IPS-18a (cell line): ENCODE measurements at regions not wholly inside any gene's neighbourhood (a gene's known extent, or its start where the extent isn't known, plus 50 kb on each side); places are given as distances from the start of the nearest gene placed in this dataset.

Source experiments
- H3K27ac ChIP-seq: one replicate; pipeline ENCODE4 v1.5.1; 2013; ENCODE audit warnings: low read length
- H3K27me3 ChIP-seq: one replicate; pipeline ENCODE4 v1.6.1; 2013; ENCODE audit warnings: mild to moderate bottlenecking, low read length; ENCODE audit not compliant: control insufficient read depth, insufficient read depth
- H3K36me3 ChIP-seq: one replicate; pipeline ENCODE4 v1.6.1; 2013; ENCODE audit warnings: low read depth, low read length; ENCODE audit not compliant: control insufficient read depth
- H3K4me1 ChIP-seq: one replicate; pipeline ENCODE4 v1.6.1; 2013; ENCODE audit warnings: low read depth, low read length; ENCODE audit not compliant: control insufficient read depth
- H3K4me3 ChIP-seq: one replicate; pipeline ENCODE4 v1.5.1; 2013; ENCODE audit warnings: low read length
- H3K9ac ChIP-seq: one replicate; pipeline ENCODE4 v1.6.1; 2013; ENCODE audit warnings: mild to moderate bottlenecking, low read length, moderate library complexity
- H3K9me3 ChIP-seq: one replicate; pipeline ENCODE4 v1.6.1; 2013; ENCODE audit warnings: low read depth, low read length; ENCODE audit not compliant: control insufficient read depth

- H3K27me3 ChIP-seq, result no peaks in the 10 kb centered on the region
- H3K27ac ChIP-seq, result peak overlapping the region; percentile 19
Observed at GRCh38 chr5:173746047-173746646, 129.7 kb upstream of the BOD1 start.

GRCh38 chr5:173747876-173748275 is 131.4 kb upstream of the BOD1 start:
- Histone ChIP-seq H3K27ac (no peak overlapping the region), H3K4me3 (no peak overlapping the region), H3K4me1 (peaks cover 34% of the 10 kb centered on the region), H3K9me3 (no peaks in the 10 kb centered on the region), H3K36me3 (no peaks in the 10 kb centered on the region), H3K27me3 (no peaks in the 10 kb centered on the region), H3K9ac (no peak overlapping the region)

More at GRCh38 chr5:173746047-173746646, 129.7 kb upstream of the BOD1 start:
- H3K4me3 ChIP-seq, result peak overlapping the region; percentile 27
- peaks cover 34% of the 10 kb centered on the region for H3K4me1 ChIP-seq
- H3K36me3 ChIP-seq, result no peaks in the 10 kb centered on the region
- H3K9me3 ChIP-seq, result no peaks in the 10 kb centered on the region
- H3K9ac ChIP-seq, result peak overlapping the region; percentile 3

- Histone ChIP-seq H3K36me3 (no peaks in the 10 kb centered on the region), H3K27me3 (no peaks in the 10 kb centered on the region), H3K9ac (no peak overlapping the region), H3K27ac (no peak overlapping the region), H3K4me1 (peaks cover 21% of the 10 kb centered on the region), H3K9me3 (no peaks in the 10 kb centered on the region), H3K4me3 (no peak overlapping the region)
Observed at GRCh38 chr5:173750538-173751265, 134.3 kb upstream of the BOD1 start.

DNA sequence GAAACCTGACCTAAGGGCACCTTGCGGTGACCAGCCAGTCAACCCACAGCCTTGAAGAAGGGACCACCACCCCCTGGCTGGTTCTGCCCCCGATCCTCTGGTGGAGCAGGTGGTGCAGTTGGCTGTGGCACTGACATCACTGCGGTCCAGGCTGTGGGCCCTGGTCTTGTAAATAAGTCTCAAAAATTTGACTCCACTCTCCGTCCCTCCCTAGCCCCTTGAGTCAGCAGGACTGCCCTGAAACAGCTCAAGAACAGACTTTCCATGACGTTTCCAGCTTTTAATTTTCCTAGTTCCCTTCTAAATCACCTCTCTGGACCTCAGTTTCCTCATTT is 134.8 kb upstream of the BOD1 start:
- H3K9me3 ChIP-seq, result no peaks in the 10 kb centered on the region

GRCh38 chr5:173752653-173753052 is 135.5 kb upstream of the CPEB4 start:
- Histone ChIP-seq H3K27ac (no peak overlapping the region), H3K9me3 (no peaks in the 10 kb centered on the region), H3K27me3 (no peaks in the 10 kb centered on the region), H3K4me1 (peaks cover 13% of the 10 kb centered on the region), H3K4me3 (no peak overlapping the region), H3K9ac (no peak overlapping the region), H3K36me3 (no peaks in the 10 kb centered on the region)

More for the DNA sequence above, 134.8 kb upstream of the BOD1 start:
- Histone ChIP-seq H3K36me3 (no peaks in the 10 kb centered on the region), H3K9ac (no peak overlapping the region), H3K27me3 (no peaks in the 10 kb centered on the region), H3K27ac (no peak overlapping the region), H3K4me3 (no peak overlapping the region), H3K4me1 (peaks cover 16% of the 10 kb centered on the region)

GRCh38 chr5:173753307-173754168 is 134.6 kb upstream of the CPEB4 start:
- Histone ChIP-seq H3K9me3 (no peaks in the 10 kb centered on the region), H3K4me1 (peaks cover 6% of the 10 kb centered on the region), H3K36me3 (no peaks in the 10 kb centered on the region), H3K27me3 (no peaks in the 10 kb centered on the region), H3K9ac (no peak overlapping the region), H3K27ac (no peak overlapping the region), H3K4me3 (no peak overlapping the region)

DNA sequence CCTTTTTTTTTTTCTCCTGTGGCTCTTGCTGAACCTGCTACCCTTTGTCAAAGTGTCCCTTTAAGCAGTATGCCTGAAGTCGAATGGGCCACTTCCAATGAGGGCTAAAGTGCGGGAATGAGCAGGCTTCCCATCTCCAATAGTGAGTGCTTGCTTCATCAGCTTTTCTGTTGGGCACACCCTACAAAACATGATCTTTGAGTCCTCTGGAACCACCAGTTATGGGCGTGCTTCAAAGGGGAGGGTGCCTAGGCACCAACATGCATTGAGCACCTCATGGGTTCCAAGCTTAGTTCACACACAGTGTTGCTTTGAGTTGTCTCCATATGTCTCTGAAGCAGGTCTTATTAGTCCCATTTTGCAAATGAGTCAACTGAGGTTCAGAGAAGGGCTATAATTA is 132.8 kb upstream of the CPEB4 start:
- no peaks in the 10 kb centered on the region for H3K36me3 ChIP-seq
- H3K9me3 ChIP-seq, result no peaks in the 10 kb centered on the region
- H3K27ac ChIP-seq, result no peak overlapping the region
- H3K4me3 ChIP-seq, result no peak overlapping the region
- peaks cover 4% of the 10 kb centered on the region for H3K4me1 ChIP-seq
- no peak overlapping the region for H3K9ac ChIP-seq
- no peaks in the 10 kb centered on the region for H3K27me3 ChIP-seq

GRCh38 chr5:173757403-173758209 is 130.5 kb upstream of the CPEB4 start:
- no peak overlapping the region for H3K4me3 ChIP-seq
- no peak overlapping the region for H3K9ac ChIP-seq
- H3K4me1 ChIP-seq, result peaks cover 4% of the 10 kb centered on the region
- no peak overlapping the region for H3K27ac ChIP-seq
- no peaks in the 10 kb centered on the region for H3K36me3 ChIP-seq
- H3K9me3 ChIP-seq, result no peaks in the 10 kb centered on the region
- H3K27me3 ChIP-seq, result no peaks in the 10 kb centered on the region

DNA sequence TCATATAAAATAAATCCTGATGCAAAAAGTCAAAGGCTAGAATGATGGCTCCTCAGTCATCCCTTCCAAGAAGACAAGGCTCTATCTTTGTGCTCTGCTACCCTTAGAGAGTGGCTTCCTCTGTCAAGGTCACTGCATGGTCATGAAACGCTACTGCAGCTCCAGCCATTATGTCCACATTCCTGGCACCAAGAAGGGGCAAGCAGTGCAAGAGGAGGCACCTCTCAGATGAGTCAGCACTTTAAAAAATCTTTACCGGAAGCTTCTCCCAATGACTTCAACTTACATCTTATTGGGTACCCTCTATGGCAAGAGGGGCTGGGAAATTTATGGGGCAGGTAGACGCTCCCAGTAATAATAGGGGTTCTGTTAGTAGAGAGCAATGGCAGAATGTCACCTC is 129.5 kb upstream of the CPEB4 start:
- no peak overlapping the region for H3K9ac ChIP-seq
- H3K4me1 ChIP-seq, result peaks cover 2% of the 10 kb centered on the region
- H3K36me3 ChIP-seq, result no peaks in the 10 kb centered on the region
- no peaks in the 10 kb centered on the region for H3K27me3 ChIP-seq
- no peaks in the 10 kb centered on the region for H3K9me3 ChIP-seq
- H3K27ac ChIP-seq, result no peak overlapping the region
- H3K4me3 ChIP-seq, result no peak overlapping the region

GRCh38 chr5:173759691-173760090 is 128.5 kb upstream of the CPEB4 start:
- H3K36me3 ChIP-seq, result no peaks in the 10 kb centered on the region

More at GRCh38 chr5:173759691-173760090, 128.5 kb upstream of the CPEB4 start:
- no peaks in the 10 kb centered on the region for H3K9me3 ChIP-seq
- H3K4me3 ChIP-seq, result no peak overlapping the region
- no peak overlapping the region for H3K9ac ChIP-seq
- H3K4me1 ChIP-seq, result no peaks in the 10 kb centered on the region
- H3K27me3 ChIP-seq, result no peaks in the 10 kb centered on the region
- no peak overlapping the region for H3K27ac ChIP-seq
